ENCODE measurements at regions not wholly inside any gene's neighbourhood (a gene's known extent, or its start where the extent isn't known, plus 50 kb on each side); places are given as distances from the start of the nearest gene placed in this dataset.
A peak's percentile ranks its signal among the peaks of the same experiment; 100 is the strongest.

- FAIRE-seq (no peak), DNase-seq (ENCODE audit: insufficient read length, low spot score) (no peak)
- no peak for TF ChIP-seq CTCF (IDR thresholded peaks at IDR 0.05; ENCODE audit: insufficient read depth, missing control alignments)
Observed at GRCh38 chr15:37165395-37165794, 65.0 kb upstream of the MEIS2 start.

GRCh38 chr15:37166402-37166801 is 66.1 kb upstream of the MEIS2 start:
- no peak for TF ChIP-seq CTCF (IDR thresholded peaks at IDR 0.05; ENCODE audit: insufficient read depth, missing control alignments)
- DNase-seq (ENCODE audit: insufficient read length, low spot score) (no peak), FAIRE-seq (no peak)

GRCh38 chr15:37181339-37181738 is 81.0 kb upstream of the MEIS2 start:
- no peak for FAIRE-seq
- DNase-seq (ENCODE audit: insufficient read length, low spot score) = no peak
- no peak for TF ChIP-seq CTCF (IDR thresholded peaks at IDR 0.05; ENCODE audit: insufficient read depth, missing control alignments)

GRCh38 chr15:37199545-37199944 is 99.2 kb upstream of the MEIS2 start:
- TF ChIP-seq CTCF (IDR thresholded peaks at IDR 0.05; ENCODE audit: insufficient read depth, missing control alignments) = no peak
- DNase-seq (ENCODE audit: insufficient read length, low spot score) = no peak
- no peak for FAIRE-seq

GRCh38 chr15:37203050-37203449 is 102.7 kb upstream of the MEIS2 start:
- FAIRE-seq (no peak), DNase-seq (ENCODE audit: insufficient read length, low spot score) (no peak)
- TF ChIP-seq CTCF (IDR thresholded peaks at IDR 0.05; ENCODE audit: insufficient read depth, missing control alignments) = no peak

- FAIRE-seq (no peak), DNase-seq (ENCODE audit: insufficient read length, low spot score) (no peak)
- peak; percentile 25 for TF ChIP-seq CTCF (IDR thresholded peaks at IDR 0.05; ENCODE audit: insufficient read depth, missing control alignments)
Observed at GRCh38 chr15:37204692-37205091, 104.3 kb upstream of the MEIS2 start.

- FAIRE-seq = no peak
Observed at GRCh38 chr15:37206690-37207089, 106.3 kb upstream of the MEIS2 start.

More at GRCh38 chr15:37206690-37207089, 106.3 kb upstream of the MEIS2 start:
- no peak for TF ChIP-seq CTCF (IDR thresholded peaks at IDR 0.05; ENCODE audit: insufficient read depth, missing control alignments)
- DNase-seq (ENCODE audit: insufficient read length, low spot score) = no peak

All from D721Med (cell line).